Fibroblast of skin of left biceps (primary cell): ENCODE measurements at regions not wholly inside any gene's neighbourhood (a gene's known extent, or its start where the extent isn't known, plus 50 kb on each side); places are given as distances from the start of the nearest gene placed in this dataset.
A peak's percentile ranks its signal among the peaks of the same experiment; 100 is the strongest.
"Not testable (repeated sequence)": the region's sequence is repeated elsewhere in the genome, so short reads cannot be mapped to it uniquely, and the experiment has no call there.

Experiments used
- DNase-seq, 2 experiments: peaks; one replicate each; pipeline ENCODE4 v3.0.0-alpha.2; 2013; ENCODE audit warnings: low read depth in 2 of 2

GRCh38 chr5:96134886-96135285, 173.2 kb upstream of the ELL2 start:
- no peak for DNase-seq

GRCh38 chr5:96133341-96134079, 171.9 kb upstream of the ELL2 start:
- peak in 1 of 2 experiments; percentile 53 for DNase-seq

- DNase-seq: no peak
These were observed 167.6 kb upstream of the ELL2 start for GRCh38 chr5:96129276-96129675.

- DNase-seq: no peak
These were observed 166.7 kb upstream of the ELL2 start for GRCh38 chr5:96128204-96128864.

GRCh38 chr5:96127538-96127937, 165.9 kb upstream of the ELL2 start:
- DNase-seq: no peak

- no peak for DNase-seq
These were observed 163.7 kb upstream of the ELL2 start for GRCh38 chr5:96125231-96125891.

- no peak for DNase-seq
These were observed 162.9 kb upstream of the ELL2 start for GRCh38 chr5:96124589-96124988.

- DNase-seq: no peak
These were observed 161.8 kb upstream of the ELL2 start for GRCh38 chr5:96123418-96123817.

GRCh38 chr5:96121364-96121763, 159.7 kb upstream of the ELL2 start:
- no peak for DNase-seq

- DNase-seq: no peak
These were observed 158.5 kb upstream of the ELL2 start for GRCh38 chr5:96120120-96120519.

GRCh38 chr5:96117771-96118651, 156.4 kb upstream of the ELL2 start:
- DNase-seq: no peak

GRCh38 chr5:96115147-96115807, 153.6 kb upstream of the ELL2 start:
- no peak for DNase-seq

GRCh38 chr5:96114736-96115135, 153.1 kb upstream of the ELL2 start:
- no peak for DNase-seq

GRCh38 chr5:96113170-96113939, 151.7 kb upstream of the ELL2 start:
- no peak for DNase-seq

GRCh38 chr5:96112703-96113102, 151.1 kb upstream of the ELL2 start:
- no peak for DNase-seq

- no peak for DNase-seq
These were observed 150.5 kb upstream of the ELL2 start for GRCh38 chr5:96112123-96112670.

- no peak for DNase-seq
These were observed 149.6 kb upstream of the ELL2 start for GRCh38 chr5:96111080-96111756.

GRCh38 chr5:96110300-96110699, 148.6 kb upstream of the ELL2 start:
- no peak for DNase-seq

- DNase-seq: not testable (repeated sequence)
These were observed 147.0 kb upstream of the ELL2 start for GRCh38 chr5:96108629-96109028.

GRCh38 chr5:96103829-96104228, 142.2 kb upstream of the ELL2 start:
- not testable (repeated sequence) for DNase-seq
